ENCODE measurements at regions not wholly inside any gene's neighbourhood (a gene's known extent, or its start where the extent isn't known, plus 50 kb on each side); places are given as distances from the start of the nearest gene placed in this dataset.

DNA sequence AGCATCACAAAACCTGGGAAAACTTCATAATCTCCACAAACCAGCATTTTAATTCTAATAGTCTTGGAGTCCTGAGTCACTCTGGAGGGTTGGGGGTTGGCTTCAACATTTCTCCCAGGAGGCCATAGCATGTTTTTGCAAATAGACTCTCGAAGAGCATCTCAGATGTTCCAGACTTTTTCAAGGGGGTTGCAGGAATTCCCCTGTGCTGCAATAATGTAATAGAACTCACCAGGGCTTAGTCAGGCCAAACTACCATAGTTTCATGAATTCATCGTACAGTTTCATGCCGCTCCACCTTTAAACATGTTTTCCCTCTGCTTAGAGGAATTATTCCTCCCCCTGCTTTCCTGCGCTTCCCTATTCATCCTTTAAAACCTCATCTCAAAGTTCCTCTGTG is 499.5 kb upstream of the KLF4 start:
- Mint-ChIP-seq H3K36me3 (ENCODE audit: low read depth) (no peaks in the 10 kb centered on the region), H3K27me3 (ENCODE audit: insufficient read depth, low read depth, poor library complexity) (no peaks in the 10 kb centered on the region), H3K4me3 (no peak overlapping the region), H3K4me1 (no peaks in the 10 kb centered on the region), H3K27ac (no peak overlapping the region), H3K9me3 (no peaks in the 10 kb centered on the region)
- Histone ChIP-seq H3F3A (replicated peaks; ENCODE audit: low read depth) (no peaks in the 10 kb centered on the region), H3K79me2 (replicated peaks; ENCODE audit: insufficient read depth) (no peaks in the 10 kb centered on the region), H4K20me1 (replicated peaks; ENCODE audit: insufficient read depth) (no peaks in the 10 kb centered on the region), H3K4me2 (no peak overlapping the region), H3K4me1 (ENCODE audit: insufficient read depth) (no peaks in the 10 kb centered on the region), H3K27ac (ENCODE audit: low read depth) (no peak overlapping the region), H3K9me2 (ENCODE audit: insufficient read depth) (peaks cover 3% of the 10 kb centered on the region; the same call in 1 of the 2 replicates), H3K36me3 (ENCODE audit: insufficient read depth) (no peaks in the 10 kb centered on the region), H3K27me3 (ENCODE audit: insufficient read depth) (no peaks in the 10 kb centered on the region), H3K4me3 (no peak overlapping the region), H2AFZ (no peak overlapping the region)
- DNase-seq (ENCODE audit: low spot score) (no peak), ATAC-seq (no peak)
- TF ChIP-seq, protein P1, sequence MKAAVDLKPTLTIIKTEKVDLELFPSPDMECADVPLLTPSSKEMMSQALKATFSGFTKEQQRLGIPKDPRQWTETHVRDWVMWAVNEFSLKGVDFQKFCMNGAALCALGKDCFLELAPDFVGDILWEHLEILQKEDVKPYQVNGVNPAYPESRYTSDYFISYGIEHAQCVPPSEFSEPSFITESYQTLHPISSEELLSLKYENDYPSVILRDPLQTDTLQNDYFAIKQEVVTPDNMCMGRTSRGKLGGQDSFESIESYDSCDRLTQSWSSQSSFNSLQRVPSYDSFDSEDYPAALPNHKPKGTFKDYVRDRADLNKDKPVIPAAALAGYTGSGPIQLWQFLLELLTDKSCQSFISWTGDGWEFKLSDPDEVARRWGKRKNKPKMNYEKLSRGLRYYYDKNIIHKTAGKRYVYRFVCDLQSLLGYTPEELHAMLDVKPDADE (IDR thresholded peaks at IDR 0.05) = no peak
- TF ChIP-seq ZNF331 (CRISPR knock-in tag; IDR thresholded peaks at IDR 0.05; ENCODE audit: low read depth) = no peak
- TF ChIP-seq, protein P2, sequence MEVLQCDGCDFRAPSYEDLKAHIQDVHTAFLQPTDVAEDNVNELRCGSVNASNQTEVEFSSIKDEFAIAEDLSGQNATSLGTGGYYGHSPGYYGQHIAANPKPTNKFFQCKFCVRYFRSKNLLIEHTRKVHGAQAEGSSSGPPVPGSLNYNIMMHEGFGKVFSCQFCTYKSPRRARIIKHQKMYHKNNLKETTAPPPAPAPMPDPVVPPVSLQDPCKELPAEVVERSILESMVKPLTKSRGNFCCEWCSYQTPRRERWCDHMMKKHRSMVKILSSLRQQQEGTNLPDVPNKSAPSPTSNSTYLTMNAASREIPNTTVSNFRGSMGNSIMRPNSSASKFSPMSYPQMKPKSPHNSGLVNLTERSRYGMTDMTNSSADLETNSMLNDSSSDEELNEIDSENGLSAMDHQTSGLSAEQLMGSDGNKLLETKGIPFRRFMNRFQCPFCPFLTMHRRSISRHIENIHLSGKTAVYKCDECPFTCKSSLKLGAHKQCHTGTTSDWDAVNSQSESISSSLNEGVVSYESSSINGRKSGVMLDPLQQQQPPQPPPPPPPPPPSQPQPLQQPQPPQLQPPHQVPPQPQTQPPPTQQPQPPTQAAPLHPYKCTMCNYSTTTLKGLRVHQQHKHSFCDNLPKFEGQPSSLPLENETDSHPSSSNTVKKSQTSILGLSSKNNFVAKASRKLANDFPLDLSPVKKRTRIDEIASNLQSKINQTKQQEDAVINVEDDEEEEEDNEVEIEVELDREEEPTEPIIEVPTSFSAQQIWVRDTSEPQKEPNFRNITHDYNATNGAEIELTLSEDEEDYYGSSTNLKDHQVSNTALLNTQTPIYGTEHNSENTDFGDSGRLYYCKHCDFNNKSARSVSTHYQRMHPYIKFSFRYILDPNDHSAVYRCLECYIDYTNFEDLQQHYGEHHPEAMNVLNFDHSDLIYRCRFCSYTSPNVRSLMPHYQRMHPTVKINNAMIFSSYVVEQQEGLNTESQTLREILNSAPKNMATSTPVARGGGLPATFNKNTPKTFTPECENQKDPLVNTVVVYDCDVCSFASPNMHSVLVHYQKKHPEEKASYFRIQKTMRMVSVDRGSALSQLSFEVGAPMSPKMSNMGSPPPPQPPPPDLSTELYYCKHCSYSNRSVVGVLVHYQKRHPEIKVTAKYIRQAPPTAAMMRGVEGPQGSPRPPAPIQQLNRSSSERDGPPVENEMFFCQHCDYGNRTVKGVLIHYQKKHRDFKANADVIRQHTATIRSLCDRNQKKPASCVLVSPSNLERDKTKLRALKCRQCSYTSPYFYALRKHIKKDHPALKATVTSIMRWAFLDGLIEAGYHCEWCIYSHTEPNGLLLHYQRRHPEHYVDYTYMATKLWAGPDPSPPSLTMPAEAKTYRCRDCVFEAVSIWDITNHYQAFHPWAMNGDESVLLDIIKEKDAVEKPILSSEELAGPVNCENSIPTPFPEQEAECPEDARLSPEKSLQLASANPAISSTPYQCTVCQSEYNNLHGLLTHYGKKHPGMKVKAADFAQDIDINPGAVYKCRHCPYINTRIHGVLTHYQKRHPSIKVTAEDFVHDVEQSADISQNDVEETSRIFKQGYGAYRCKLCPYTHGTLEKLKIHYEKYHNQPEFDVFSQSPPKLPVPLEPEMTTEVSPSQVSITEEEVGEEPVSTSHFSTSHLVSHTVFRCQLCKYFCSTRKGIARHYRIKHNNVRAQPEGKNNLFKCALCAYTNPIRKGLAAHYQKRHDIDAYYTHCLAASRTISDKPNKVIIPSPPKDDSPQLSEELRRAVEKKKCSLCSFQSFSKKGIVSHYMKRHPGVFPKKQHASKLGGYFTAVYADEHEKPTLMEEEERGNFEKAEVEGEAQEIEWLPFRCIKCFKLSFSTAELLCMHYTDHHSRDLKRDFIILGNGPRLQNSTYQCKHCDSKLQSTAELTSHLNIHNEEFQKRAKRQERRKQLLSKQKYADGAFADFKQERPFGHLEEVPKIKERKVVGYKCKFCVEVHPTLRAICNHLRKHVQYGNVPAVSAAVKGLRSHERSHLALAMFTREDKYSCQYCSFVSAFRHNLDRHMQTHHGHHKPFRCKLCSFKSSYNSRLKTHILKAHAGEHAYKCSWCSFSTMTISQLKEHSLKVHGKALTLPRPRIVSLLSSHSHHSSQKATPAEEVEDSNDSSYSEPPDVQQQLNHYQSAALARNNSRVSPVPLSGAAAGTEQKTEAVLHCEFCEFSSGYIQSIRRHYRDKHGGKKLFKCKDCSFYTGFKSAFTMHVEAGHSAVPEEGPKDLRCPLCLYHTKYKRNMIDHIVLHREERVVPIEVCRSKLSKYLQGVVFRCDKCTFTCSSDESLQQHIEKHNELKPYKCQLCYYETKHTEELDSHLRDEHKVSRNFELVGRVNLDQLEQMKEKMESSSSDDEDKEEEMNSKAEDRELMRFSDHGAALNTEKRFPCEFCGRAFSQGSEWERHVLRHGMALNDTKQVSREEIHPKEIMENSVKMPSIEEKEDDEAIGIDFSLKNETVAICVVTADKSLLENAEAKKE (CRISPR knock-in tag; IDR thresholded peaks at IDR 0.05) = no peak
- TF ChIP-seq POLR2AphosphoS5 (IDR thresholded peaks at IDR 0.05; ENCODE audit: low read depth) = no peak
- TF ChIP-seq CREB1 (CRISPR knock-in tag; IDR thresholded peaks at IDR 0.05; ENCODE audit: low read depth) = no peak
- TF ChIP-seq ZNF114 (CRISPR knock-in tag; IDR thresholded peaks at IDR 0.05) = no peak
- TF ChIP-seq EZH2phosphoT487 (IDR thresholded peaks at IDR 0.05; ENCODE audit: unreplicated experiment) = no peak
- TF ChIP-seq JUNB (IDR thresholded peaks at IDR 0.05; ENCODE audit: unreplicated experiment) = no peak
- no peak for TF ChIP-seq EZH2 (IDR thresholded peaks at IDR 0.05; ENCODE audit: low read depth, unreplicated experiment)
- TF ChIP-seq, protein P3, sequence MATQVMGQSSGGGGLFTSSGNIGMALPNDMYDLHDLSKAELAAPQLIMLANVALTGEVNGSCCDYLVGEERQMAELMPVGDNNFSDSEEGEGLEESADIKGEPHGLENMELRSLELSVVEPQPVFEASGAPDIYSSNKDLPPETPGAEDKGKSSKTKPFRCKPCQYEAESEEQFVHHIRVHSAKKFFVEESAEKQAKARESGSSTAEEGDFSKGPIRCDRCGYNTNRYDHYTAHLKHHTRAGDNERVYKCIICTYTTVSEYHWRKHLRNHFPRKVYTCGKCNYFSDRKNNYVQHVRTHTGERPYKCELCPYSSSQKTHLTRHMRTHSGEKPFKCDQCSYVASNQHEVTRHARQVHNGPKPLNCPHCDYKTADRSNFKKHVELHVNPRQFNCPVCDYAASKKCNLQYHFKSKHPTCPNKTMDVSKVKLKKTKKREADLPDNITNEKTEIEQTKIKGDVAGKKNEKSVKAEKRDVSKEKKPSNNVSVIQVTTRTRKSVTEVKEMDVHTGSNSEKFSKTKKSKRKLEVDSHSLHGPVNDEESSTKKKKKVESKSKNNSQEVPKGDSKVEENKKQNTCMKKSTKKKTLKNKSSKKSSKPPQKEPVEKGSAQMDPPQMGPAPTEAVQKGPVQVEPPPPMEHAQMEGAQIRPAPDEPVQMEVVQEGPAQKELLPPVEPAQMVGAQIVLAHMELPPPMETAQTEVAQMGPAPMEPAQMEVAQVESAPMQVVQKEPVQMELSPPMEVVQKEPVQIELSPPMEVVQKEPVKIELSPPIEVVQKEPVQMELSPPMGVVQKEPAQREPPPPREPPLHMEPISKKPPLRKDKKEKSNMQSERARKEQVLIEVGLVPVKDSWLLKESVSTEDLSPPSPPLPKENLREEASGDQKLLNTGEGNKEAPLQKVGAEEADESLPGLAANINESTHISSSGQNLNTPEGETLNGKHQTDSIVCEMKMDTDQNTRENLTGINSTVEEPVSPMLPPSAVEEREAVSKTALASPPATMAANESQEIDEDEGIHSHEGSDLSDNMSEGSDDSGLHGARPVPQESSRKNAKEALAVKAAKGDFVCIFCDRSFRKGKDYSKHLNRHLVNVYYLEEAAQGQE (IDR thresholded peaks at IDR 0.05; ENCODE audit: unreplicated experiment) = no peak
- TF ChIP-seq, protein P4, sequence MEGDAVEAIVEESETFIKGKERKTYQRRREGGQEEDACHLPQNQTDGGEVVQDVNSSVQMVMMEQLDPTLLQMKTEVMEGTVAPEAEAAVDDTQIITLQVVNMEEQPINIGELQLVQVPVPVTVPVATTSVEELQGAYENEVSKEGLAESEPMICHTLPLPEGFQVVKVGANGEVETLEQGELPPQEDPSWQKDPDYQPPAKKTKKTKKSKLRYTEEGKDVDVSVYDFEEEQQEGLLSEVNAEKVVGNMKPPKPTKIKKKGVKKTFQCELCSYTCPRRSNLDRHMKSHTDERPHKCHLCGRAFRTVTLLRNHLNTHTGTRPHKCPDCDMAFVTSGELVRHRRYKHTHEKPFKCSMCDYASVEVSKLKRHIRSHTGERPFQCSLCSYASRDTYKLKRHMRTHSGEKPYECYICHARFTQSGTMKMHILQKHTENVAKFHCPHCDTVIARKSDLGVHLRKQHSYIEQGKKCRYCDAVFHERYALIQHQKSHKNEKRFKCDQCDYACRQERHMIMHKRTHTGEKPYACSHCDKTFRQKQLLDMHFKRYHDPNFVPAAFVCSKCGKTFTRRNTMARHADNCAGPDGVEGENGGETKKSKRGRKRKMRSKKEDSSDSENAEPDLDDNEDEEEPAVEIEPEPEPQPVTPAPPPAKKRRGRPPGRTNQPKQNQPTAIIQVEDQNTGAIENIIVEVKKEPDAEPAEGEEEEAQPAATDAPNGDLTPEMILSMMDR (conservative IDR thresholded peaks at IDR 0.05; ENCODE audit: low read depth in 2 of 2) = no peak
- TF ChIP-seq NANOG (IDR thresholded peaks at IDR 0.05; ENCODE audit: borderline replicate concordance) = no peak
- no peak for TF ChIP-seq STAT1 (IDR thresholded peaks at IDR 0.05; ENCODE audit: unreplicated experiment)

Data from GM23338 (cell line).